Parathyroid adenoma (tissue), 2 donors: ENCODE measurements at regions not wholly inside any gene's neighbourhood (a gene's known extent, or its start where the extent isn't known, plus 50 kb on each side); places are given as distances from the start of the nearest gene placed in this dataset.

Experiments used
- H2AFZ ChIP-seq: fragments of 300-600 bp; sonication (generic); one replicate; pipeline ENCODE4 v1.7.0; 2017; ENCODE audit warnings: antibody characterized with exemption, mild to moderate bottlenecking
- H3K27ac ChIP-seq: fragments of 300-600 bp; sonication (generic); one replicate; pipeline ENCODE4 v1.7.0; 2017
- H3K27me3 ChIP-seq: fragments of 300-600 bp; sonication (generic); one replicate; pipeline ENCODE4 v1.7.0; 2017; ENCODE audit warnings: low read length; ENCODE audit not compliant: control insufficient read depth, insufficient read depth
- H3K36me3 ChIP-seq: fragments of 300-600 bp; sonication (generic); one replicate; pipeline ENCODE4 v1.7.0; 2017; ENCODE audit warnings: low read length; ENCODE audit not compliant: control insufficient read depth, insufficient read depth
- H3K4me1 ChIP-seq: fragments of 300-600 bp; sonication (generic); one replicate; pipeline ENCODE4 v1.7.0; 2017; ENCODE audit warnings: control low read depth
- H3K4me2 ChIP-seq: fragments of 300-600 bp; sonication (generic); one replicate; pipeline ENCODE4 v1.7.0; 2017; ENCODE audit warnings: low read length
- H3K4me3 ChIP-seq: fragments of 300-600 bp; sonication (generic); one replicate; pipeline ENCODE4 v1.7.0; 2017; ENCODE audit warnings: low read depth, low read length
- H3K79me2 ChIP-seq: fragments of 300-600 bp; sonication (generic); one replicate; pipeline ENCODE4 v1.7.0; 2017; ENCODE audit warnings: control low read depth
- H3K9ac ChIP-seq: fragments of 300-600 bp; sonication (generic); one replicate; pipeline ENCODE4 v1.7.0; 2017; ENCODE audit warnings: mild to moderate bottlenecking
- H3K9me3 ChIP-seq: fragments of 300-600 bp; sonication (generic); one replicate; pipeline ENCODE4 v1.7.0; 2017; ENCODE audit warnings: low read length; ENCODE audit not compliant: control insufficient read depth
- CTCF ChIP-seq: fragments of 300-600 bp; sonication (generic); IDR thresholded peaks from one replicate; pipeline ENCODE4 v1.7.0; 2017; ENCODE audit warnings: antibody characterized with exemption, mild to moderate bottlenecking
- donor health status: primary hyperparathyroidism.

- H3K27me3 ChIP-seq, result no peaks in the 10 kb centered on the region
- H2AFZ ChIP-seq, result no peak overlapping the region
- H3K27ac ChIP-seq, result no peak overlapping the region
- no peaks in the 10 kb centered on the region for H3K79me2 ChIP-seq
- H3K4me2 ChIP-seq, result no peak overlapping the region
- H3K9me3 ChIP-seq, result no peaks in the 10 kb centered on the region
- no peak overlapping the region for H3K4me3 ChIP-seq
- no peak overlapping the region for H3K9ac ChIP-seq
- no peaks in the 10 kb centered on the region for H3K4me1 ChIP-seq
- no peak for TF ChIP-seq CTCF
- no peaks in the 10 kb centered on the region for H3K36me3 ChIP-seq
These were observed 240.4 kb downstream of the IKZF2 start for GRCh38 chr2:212911011-212911410.

DNA sequence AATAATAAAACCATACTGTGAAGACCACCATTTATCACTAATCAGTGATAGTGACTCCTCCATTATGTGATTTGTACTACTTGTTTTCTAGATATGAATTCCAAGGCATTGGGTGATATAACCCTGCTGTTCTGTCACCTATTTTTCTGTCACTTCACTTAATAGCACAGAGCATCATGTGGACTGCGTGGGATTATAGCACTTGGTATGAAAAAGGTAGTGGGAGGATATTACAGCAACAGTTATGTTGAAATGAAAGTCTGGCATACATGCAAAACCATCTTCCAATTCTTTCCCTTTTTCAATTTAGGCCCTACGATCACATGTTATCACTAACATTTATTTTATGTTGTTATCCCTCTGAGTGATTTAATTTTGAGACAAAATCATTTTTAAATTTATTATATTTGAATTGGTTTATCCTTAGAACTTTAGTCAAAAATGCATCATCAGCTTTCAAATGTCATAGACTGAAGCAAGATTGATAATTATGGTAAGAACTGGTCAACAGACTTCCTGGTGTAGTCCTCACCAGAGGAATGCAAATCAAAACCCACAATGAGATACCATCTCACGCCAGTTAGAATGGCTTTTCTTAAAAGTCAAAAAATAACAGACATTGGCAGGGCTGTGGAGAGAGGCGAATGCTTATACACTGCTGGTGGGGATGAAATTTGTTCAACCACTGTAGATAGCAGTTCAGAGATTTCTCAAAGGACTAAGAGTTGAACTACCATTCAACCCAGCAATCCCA is 242.6 kb downstream of the IKZF2 start:
- no peaks in the 10 kb centered on the region for H3K79me2 ChIP-seq
- no peaks in the 10 kb centered on the region for H3K4me1 ChIP-seq
- no peak for TF ChIP-seq CTCF

GRCh38 chr2:212908031-212908430 is 243.4 kb downstream of the IKZF2 start:
- H3K27me3 ChIP-seq, result no peaks in the 10 kb centered on the region
- H3K9ac ChIP-seq, result no peak overlapping the region
- no peaks in the 10 kb centered on the region for H3K79me2 ChIP-seq
- H3K9me3 ChIP-seq, result no peaks in the 10 kb centered on the region
- no peaks in the 10 kb centered on the region for H3K36me3 ChIP-seq
- no peak overlapping the region for H2AFZ ChIP-seq
- no peaks in the 10 kb centered on the region for H3K4me1 ChIP-seq
- no peak overlapping the region for H3K4me3 ChIP-seq
- H3K27ac ChIP-seq, result no peak overlapping the region
- H3K4me2 ChIP-seq, result no peak overlapping the region
- no peak for TF ChIP-seq CTCF

More for the DNA sequence above, 242.6 kb downstream of the IKZF2 start:
- Histone ChIP-seq H3K27ac (no peak overlapping the region), H3K4me2 (no peak overlapping the region), H2AFZ (no peak overlapping the region), H3K36me3 (no peaks in the 10 kb centered on the region), H3K9me3 (no peaks in the 10 kb centered on the region), H3K4me3 (no peak overlapping the region), H3K9ac (no peak overlapping the region), H3K27me3 (no peaks in the 10 kb centered on the region)

DNA sequence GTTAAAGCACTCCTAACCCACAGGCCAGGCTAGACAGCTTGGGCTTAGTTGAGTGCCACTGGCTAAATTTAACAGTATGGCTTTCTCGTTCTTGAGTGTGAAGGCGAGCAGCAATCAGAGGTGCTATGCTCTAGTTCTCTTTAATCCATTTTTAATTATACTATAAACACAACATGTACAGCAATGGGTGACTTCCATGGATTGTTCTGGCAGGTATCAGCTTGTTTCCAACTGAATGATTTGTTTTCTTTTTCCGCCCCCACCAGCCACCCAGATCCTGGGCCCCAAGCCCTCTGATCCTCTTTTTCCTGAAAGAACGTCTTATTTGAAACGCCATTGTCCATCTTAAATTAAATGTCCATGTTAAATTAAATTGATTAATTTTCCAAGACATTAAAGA is 244.8 kb downstream of the IKZF2 start:
- no peaks in the 10 kb centered on the region for H3K79me2 ChIP-seq
- H3K4me1 ChIP-seq, result no peaks in the 10 kb centered on the region
- no peak overlapping the region for H3K4me2 ChIP-seq
- no peak overlapping the region for H3K9ac ChIP-seq
- H3K4me3 ChIP-seq, result no peak overlapping the region
- no peaks in the 10 kb centered on the region for H3K36me3 ChIP-seq
- H2AFZ ChIP-seq, result no peak overlapping the region
- H3K27ac ChIP-seq, result no peak overlapping the region
- H3K27me3 ChIP-seq, result no peaks in the 10 kb centered on the region
- no peaks in the 10 kb centered on the region for H3K9me3 ChIP-seq
- no peak for TF ChIP-seq CTCF

DNA sequence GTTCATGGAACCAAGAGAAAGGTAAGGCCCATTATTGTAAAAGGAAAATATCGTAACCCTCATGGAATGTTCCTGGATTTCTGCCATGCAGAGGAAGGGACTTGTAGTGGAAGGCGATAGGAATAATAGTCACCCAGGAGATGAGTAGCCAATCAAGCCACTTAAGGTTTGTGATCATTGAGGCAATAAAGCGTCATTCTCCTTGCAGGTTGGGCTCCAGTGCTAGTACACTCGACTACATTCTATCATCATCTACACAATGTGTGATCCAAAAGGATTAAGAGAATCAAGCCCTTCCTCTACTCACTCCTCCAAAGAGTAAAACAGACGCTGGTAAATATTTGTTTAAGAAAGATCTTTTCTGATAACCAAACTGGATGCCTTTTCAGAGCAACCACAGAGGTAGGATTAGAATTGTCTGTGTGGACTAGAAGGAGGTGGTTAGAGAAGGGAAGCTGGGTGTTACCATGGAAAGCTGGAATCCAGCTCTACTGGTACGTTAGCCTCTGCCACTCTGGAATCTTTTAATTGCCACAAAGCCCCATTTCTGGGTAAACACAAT is 245.7 kb downstream of the IKZF2 start:
- no peaks in the 10 kb centered on the region for H3K4me1 ChIP-seq
- H3K4me2 ChIP-seq, result no peak overlapping the region
- TF ChIP-seq CTCF, result no peak
- H3K27me3 ChIP-seq, result no peaks in the 10 kb centered on the region
- H3K79me2 ChIP-seq, result no peaks in the 10 kb centered on the region
- H2AFZ ChIP-seq, result no peak overlapping the region
- no peaks in the 10 kb centered on the region for H3K9me3 ChIP-seq
- H3K4me3 ChIP-seq, result no peak overlapping the region
- no peak overlapping the region for H3K27ac ChIP-seq
- no peak overlapping the region for H3K9ac ChIP-seq
- H3K36me3 ChIP-seq, result no peaks in the 10 kb centered on the region
